Stimulated activated CD4-positive, alpha-beta T cell treated with anti-CD3 and anti-CD28 coated beads, Interleukin-12 subunit alpha, Interleukin-12 subunit beta, amount 100 ng/mL, for 24 hours (primary cell): ENCODE measurements at regions not wholly inside any gene's neighbourhood (a gene's known extent, or its start where the extent isn't known, plus 50 kb on each side); places are given as distances from the start of the nearest gene placed in this dataset.

Experiments used
- DNase-seq, 2 experiments: peaks; one replicate each; pipeline ENCODE4 v3.0.0-alpha.2; 2020; ENCODE audit warnings: low read depth in 2 of 2

GRCh38 chr9:105146677-105147076 lies 97.8 kb upstream of the SLC44A1 start:
- DNase-seq: no peak

GRCh38 chr9:105147110-105147871 lies 97.2 kb upstream of the SLC44A1 start:
- no peak for DNase-seq

GRCh38 chr9:105148328-105149006 lies 96.0 kb upstream of the SLC44A1 start:
- no peak for DNase-seq

GRCh38 chr9:105150991-105151685 lies 93.3 kb upstream of the SLC44A1 start:
- no peak for DNase-seq

- DNase-seq: no peak
These were observed 92.8 kb upstream of the SLC44A1 start for GRCh38 chr9:105151686-105151995.

- DNase-seq: no peak
These were observed 89.7 kb upstream of the SLC44A1 start for GRCh38 chr9:105154723-105155191.

GRCh38 chr9:105157171-105157583 lies 87.3 kb upstream of the SLC44A1 start:
- no peak for DNase-seq

- no peak for DNase-seq
These were observed 86.4 kb upstream of the SLC44A1 start for GRCh38 chr9:105158020-105158419.

GRCh38 chr9:105158898-105159297 lies 85.6 kb upstream of the SLC44A1 start:
- DNase-seq: no peak

- no peak for DNase-seq
These were observed 75.6 kb upstream of the SLC44A1 start for GRCh38 chr9:105168870-105169319.

- DNase-seq: no peak
These were observed 73.4 kb upstream of the SLC44A1 start for GRCh38 chr9:105171076-105171475.

- DNase-seq: no peak
These were observed 72.9 kb upstream of the SLC44A1 start for GRCh38 chr9:105171589-105171988.

- no peak for DNase-seq
These were observed 72.0 kb upstream of the SLC44A1 start for GRCh38 chr9:105172436-105172835.

- no peak for DNase-seq
These were observed 71.1 kb upstream of the SLC44A1 start for GRCh38 chr9:105173306-105173705.

- no peak for DNase-seq
These were observed 70.6 kb upstream of the SLC44A1 start for GRCh38 chr9:105173826-105174225.

- no peak for DNase-seq
These were observed 68.3 kb upstream of the SLC44A1 start for GRCh38 chr9:105176194-105176593.

- no peak for DNase-seq
These were observed 66.4 kb upstream of the SLC44A1 start for GRCh38 chr9:105178076-105178475.

GRCh38 chr9:105187781-105188180 lies 56.7 kb upstream of the SLC44A1 start:
- DNase-seq: no peak

- no peak for DNase-seq
These were observed 55.7 kb upstream of the SLC44A1 start for GRCh38 chr9:105188746-105189145.

- DNase-seq: no peak
These were observed 52.8 kb upstream of the SLC44A1 start for GRCh38 chr9:105191508-105192121.

GRCh38 chr9:105193560-105193959 lies 50.9 kb upstream of the SLC44A1 start:
- no peak for DNase-seq

GRCh38 chr9:105194234-105194633 lies 50.2 kb upstream of the SLC44A1 start:
- no peak for DNase-seq
